ENCODE measurements at regions not wholly inside any gene's neighbourhood (a gene's known extent, or its start where the extent isn't known, plus 50 kb on each side); places are given as distances from the start of the nearest gene placed in this dataset.

GRCh38 chr2:128958241-128958640 lies 639.6 kb upstream of the HS6ST1 start:
- in situ Hi-C loops (cut with MboI) (no loop called here), intact Hi-C loops (cut with micrococcal nuclease) (no loop called here)
- Histone ChIP-seq H3K36me3 (ENCODE audit: control insufficient read depth, insufficient read depth, low read length) (no peaks in the 10 kb centered on the region), H3K79me2 (ENCODE audit: control insufficient read depth, insufficient read depth, low read length) (no peaks in the 10 kb centered on the region), H3K9me3 (replicated peaks; ENCODE audit: control insufficient read depth, insufficient read depth, low read depth, low read length) (no peaks in the 10 kb centered on the region), H4K20me1 (replicated peaks; ENCODE audit: control insufficient read depth, insufficient read depth, low read length) (no peaks in the 10 kb centered on the region), H3K27me3 (ENCODE audit: control insufficient read depth in 2 of 2, insufficient read depth in 2 of 2, low read length in 2 of 2) (no peaks in the 10 kb centered on the region; a peak in 1 of 5 replicates), H3K4me1 (replicated peaks in 1 of 2; ENCODE audit: control insufficient read depth in 2 of 2, insufficient read depth in 2 of 2, low read length in 2 of 2) (no peaks in the 10 kb centered on the region), H3K9ac (ENCODE audit: insufficient read depth in 1 of 2, low read depth in 2 of 2, low read length in 2 of 2) (no peak overlapping the region), H3K4me3 (no peak overlapping the region), H3K4me2 (ENCODE audit: insufficient read depth, low read length) (no peak overlapping the region), H2AFZ (ENCODE audit: low read depth, low read length) (no peak overlapping the region), H3K27ac (ENCODE audit: extremely low read depth, low read depth, low read length) (no peak overlapping the region), H3K9me1 (ENCODE audit: control insufficient read depth, insufficient read depth, low read length) (no peaks in the 10 kb centered on the region)
- TF ChIP-seq KLF16 (IDR thresholded peaks at IDR 0.05) (no peak), ZNF408 (CRISPR knock-in tag; IDR thresholded peaks at IDR 0.05; ENCODE audit: low read depth) (no peak), ETV1 (tag; conservative IDR thresholded peaks at IDR 0.05; ENCODE audit: low read depth) (no peak), DEAF1 (CRISPR knock-in tag; IDR thresholded peaks at IDR 0.05) (no peak), ZNF239 (CRISPR knock-in tag; IDR thresholded peaks at IDR 0.05) (no peak), TEAD4 (IDR thresholded peaks at IDR 0.05; ENCODE audit: low read length) (no peak), TEAD4 (CRISPR knock-in tag; IDR thresholded peaks at IDR 0.05; ENCODE audit: borderline replicate concordance) (no peak), RBFOX2 (IDR thresholded peaks at IDR 0.05; ENCODE audit: low read depth, low read length) (no peak), ZNF76 (CRISPR knock-in tag; IDR thresholded peaks at IDR 0.05; ENCODE audit: borderline replicate concordance) (no peak)
- DNase-seq (ENCODE audit: extremely low read depth in 1 of 4, low spot score in 3 of 4) (no peak), FAIRE-seq (no peak), ATAC-seq (no peak)
- WGBS (ENCODE audit: insufficient coverage, low coverage, missing lambda C conversion rate) = 0% methylated on average over 4 of the region's 4 CpGs
- ChIA-PET POLR2A (interaction anchor here (0.6 kb wide), 1 partner anchor 250 kb away, joined by 3 read pairs; no protein-coding TSS in a partner anchor), CTCF (ENCODE audit: low intra/inter-chr PET ratio) (no interaction called here)
- no TSS peak for BruUV-seq (replicated peaks)
